HFFc6 (cell line): ENCODE measurements at regions not wholly inside any gene's neighbourhood (a gene's known extent, or its start where the extent isn't known, plus 50 kb on each side); places are given as distances from the start of the nearest gene placed in this dataset.

Source experiments
- DNase-seq: peaks from one replicate; pipeline ENCODE4 v3.0.0-alpha.2; 2018
- H3K27ac Mint-ChIP-seq: 2 replicates; pipeline ENCODE4 v1.8.0; 2020; ENCODE audit warnings: mild to moderate bottlenecking, mixed read lengths
- H3K27me3 Mint-ChIP-seq: 2 replicates; pipeline ENCODE4 v1.8.0; 2021; ENCODE audit warnings: mild to moderate bottlenecking, moderate library complexity, mixed read lengths; ENCODE audit not compliant: insufficient read depth
- H3K36me3 Mint-ChIP-seq: 2 replicates; pipeline ENCODE4 v1.8.0; 2021; ENCODE audit warnings: low read depth, mixed read lengths
- H3K4me1 Mint-ChIP-seq: 2 replicates; pipeline ENCODE4 v1.8.0; 2020; ENCODE audit warnings: low read depth, mixed read lengths
- H3K4me3 Mint-ChIP-seq: 2 replicates; pipeline ENCODE4 v1.8.0; 2020; ENCODE audit warnings: mild to moderate bottlenecking, moderate library complexity, mixed read lengths
- H3K9me3 Mint-ChIP-seq: 2 replicates; pipeline ENCODE4 v1.8.0; 2020; ENCODE audit warnings: mild to moderate bottlenecking, mixed read lengths
- TF ChIP-seq, protein P1 (sequence below): fragments of 200-600 bp; sonication (generic); IDR thresholded peaks from 2 replicates; pipeline ENCODE4 v1.5.0; 2021; ENCODE audit warnings: antibody characterized with exemption, mild to moderate bottlenecking

DNA sequence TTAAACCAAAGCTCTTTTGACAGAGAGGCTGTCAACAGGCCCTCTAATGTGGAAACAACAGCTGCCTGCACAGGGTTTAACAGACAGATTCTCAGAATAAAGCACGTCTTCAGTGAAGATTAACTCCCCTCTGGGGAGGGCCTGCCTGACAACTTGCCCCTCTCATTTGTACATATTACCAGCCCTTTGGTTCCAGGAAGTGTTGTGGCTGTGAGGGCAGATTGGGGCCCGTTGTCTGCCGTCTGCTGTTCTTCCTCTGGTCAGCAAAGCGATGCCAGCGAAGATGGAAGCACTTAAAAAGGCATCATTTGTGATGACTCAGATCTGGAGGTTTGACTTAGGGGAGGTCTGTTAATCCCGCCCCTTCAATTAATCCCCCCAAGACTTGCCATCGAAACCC, 177.0 kb upstream of the IRX6 start:
- peaks cover 1% of the 10 kb centered on the region; the same call in 1 of the 2 replicates for H3K27me3 Mint-ChIP-seq
- no peak overlapping the region for H3K27ac Mint-ChIP-seq
- H3K9me3 Mint-ChIP-seq, result peaks cover 19% of the 10 kb centered on the region; the same call in 1 of the 2 replicates
- DNase-seq, result no peak
- H3K4me1 Mint-ChIP-seq, result no peaks in the 10 kb centered on the region
- no peak overlapping the region for H3K4me3 Mint-ChIP-seq
- TF ChIP-seq, protein P1, sequence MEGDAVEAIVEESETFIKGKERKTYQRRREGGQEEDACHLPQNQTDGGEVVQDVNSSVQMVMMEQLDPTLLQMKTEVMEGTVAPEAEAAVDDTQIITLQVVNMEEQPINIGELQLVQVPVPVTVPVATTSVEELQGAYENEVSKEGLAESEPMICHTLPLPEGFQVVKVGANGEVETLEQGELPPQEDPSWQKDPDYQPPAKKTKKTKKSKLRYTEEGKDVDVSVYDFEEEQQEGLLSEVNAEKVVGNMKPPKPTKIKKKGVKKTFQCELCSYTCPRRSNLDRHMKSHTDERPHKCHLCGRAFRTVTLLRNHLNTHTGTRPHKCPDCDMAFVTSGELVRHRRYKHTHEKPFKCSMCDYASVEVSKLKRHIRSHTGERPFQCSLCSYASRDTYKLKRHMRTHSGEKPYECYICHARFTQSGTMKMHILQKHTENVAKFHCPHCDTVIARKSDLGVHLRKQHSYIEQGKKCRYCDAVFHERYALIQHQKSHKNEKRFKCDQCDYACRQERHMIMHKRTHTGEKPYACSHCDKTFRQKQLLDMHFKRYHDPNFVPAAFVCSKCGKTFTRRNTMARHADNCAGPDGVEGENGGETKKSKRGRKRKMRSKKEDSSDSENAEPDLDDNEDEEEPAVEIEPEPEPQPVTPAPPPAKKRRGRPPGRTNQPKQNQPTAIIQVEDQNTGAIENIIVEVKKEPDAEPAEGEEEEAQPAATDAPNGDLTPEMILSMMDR, result no peak
- H3K36me3 Mint-ChIP-seq, result no peaks in the 10 kb centered on the region

DNA sequence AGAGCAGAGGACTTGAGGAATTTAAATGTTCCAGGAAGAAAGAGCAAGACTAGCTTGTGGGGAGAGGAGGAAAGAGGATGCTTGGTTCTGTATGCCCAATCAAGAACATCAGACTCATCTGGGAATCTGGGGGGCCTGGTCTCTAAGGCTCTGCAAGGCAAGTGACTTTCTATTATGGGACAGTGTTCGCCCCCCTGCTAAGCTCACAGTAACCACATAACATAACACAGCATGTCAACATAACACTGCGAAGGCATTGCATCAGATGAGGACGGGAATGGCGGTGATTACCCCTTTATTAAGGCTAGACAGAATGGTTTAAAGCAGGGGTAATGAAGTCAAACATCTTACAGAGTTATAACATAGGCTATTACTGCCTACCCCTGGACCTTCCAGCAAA, 176.6 kb upstream of the IRX6 start:
- DNase-seq, result no peak
- TF ChIP-seq, protein P1, result no peak
- Mint-ChIP-seq H3K27me3 (peaks cover 1% of the 10 kb centered on the region; the same call in 1 of the 2 replicates), H3K9me3 (peaks cover 19% of the 10 kb centered on the region), H3K36me3 (no peaks in the 10 kb centered on the region), H3K27ac (no peak overlapping the region), H3K4me3 (no peak overlapping the region), H3K4me1 (no peaks in the 10 kb centered on the region)

DNA sequence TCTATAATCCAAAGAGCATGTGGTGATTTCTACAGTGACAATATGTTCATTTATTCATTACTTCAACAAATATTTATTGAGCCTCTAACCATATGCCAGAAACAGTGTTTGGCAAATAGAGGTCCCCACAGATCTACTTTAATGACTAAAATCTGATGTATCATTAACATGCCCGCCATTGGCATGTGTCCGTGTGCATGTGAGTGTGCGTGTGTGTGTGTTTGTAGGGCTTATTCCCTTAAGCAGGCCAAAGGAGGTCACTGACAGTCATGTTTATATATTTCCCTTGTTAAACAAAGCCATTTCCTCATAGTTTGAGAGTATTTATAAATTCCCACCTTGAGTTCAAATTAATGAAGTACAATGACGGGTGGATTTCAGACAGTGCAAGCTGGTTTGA, 174.4 kb upstream of the IRX6 start:
- H3K27me3 Mint-ChIP-seq, result peaks cover 1% of the 10 kb centered on the region; the same call in 1 of the 2 replicates
- H3K27ac Mint-ChIP-seq, result no peak overlapping the region
- H3K4me1 Mint-ChIP-seq, result no peaks in the 10 kb centered on the region
- H3K36me3 Mint-ChIP-seq, result no peaks in the 10 kb centered on the region
- H3K4me3 Mint-ChIP-seq, result no peak overlapping the region
- peaks cover 20% of the 10 kb centered on the region for H3K9me3 Mint-ChIP-seq
- DNase-seq, result no peak
- TF ChIP-seq, protein P1, result no peak

DNA sequence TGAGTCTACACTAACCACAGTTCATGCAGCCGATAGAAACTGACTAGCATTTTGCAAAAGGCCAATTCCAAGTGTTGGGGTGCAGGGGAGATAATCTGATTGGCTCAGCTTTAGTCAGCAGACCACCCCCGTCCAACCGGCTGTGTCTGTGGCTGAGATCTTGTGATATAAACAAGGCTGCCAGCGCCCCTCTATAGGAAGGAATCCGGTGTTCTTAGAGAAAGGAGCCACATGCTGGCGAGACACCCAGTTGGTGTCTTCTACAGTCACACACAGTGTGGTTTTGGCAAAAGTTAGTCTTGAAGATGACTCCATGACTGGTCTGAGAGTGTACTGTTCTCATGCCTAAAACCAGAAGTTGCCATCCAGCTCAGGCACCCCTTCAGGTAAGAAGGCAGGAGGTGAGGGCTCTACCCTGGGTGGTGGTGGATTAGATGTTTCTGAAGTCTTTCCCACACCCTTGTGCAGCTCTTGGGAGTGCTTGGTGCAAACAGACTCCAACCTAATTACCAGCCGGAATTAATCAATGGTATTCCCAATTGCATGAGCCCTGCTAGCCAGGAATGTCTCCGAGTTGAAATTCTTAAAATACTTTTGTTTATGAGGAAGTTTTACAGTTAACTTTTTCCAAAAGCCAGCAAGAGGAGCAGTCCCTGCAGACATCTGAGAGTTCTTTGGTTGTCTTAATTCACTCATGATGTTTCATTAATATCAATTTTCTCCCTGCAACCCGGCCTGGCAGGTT, 172.3 kb upstream of the IRX6 start:
- H3K36me3 Mint-ChIP-seq, result no peaks in the 10 kb centered on the region
- no peak overlapping the region for H3K27ac Mint-ChIP-seq
- no peaks in the 10 kb centered on the region for H3K4me1 Mint-ChIP-seq
- TF ChIP-seq, protein P1, result no peak
- H3K4me3 Mint-ChIP-seq, result no peak overlapping the region
- DNase-seq, result no peak
- H3K9me3 Mint-ChIP-seq, result peaks cover 29% of the 10 kb centered on the region
- H3K27me3 Mint-ChIP-seq, result no peaks in the 10 kb centered on the region

DNA sequence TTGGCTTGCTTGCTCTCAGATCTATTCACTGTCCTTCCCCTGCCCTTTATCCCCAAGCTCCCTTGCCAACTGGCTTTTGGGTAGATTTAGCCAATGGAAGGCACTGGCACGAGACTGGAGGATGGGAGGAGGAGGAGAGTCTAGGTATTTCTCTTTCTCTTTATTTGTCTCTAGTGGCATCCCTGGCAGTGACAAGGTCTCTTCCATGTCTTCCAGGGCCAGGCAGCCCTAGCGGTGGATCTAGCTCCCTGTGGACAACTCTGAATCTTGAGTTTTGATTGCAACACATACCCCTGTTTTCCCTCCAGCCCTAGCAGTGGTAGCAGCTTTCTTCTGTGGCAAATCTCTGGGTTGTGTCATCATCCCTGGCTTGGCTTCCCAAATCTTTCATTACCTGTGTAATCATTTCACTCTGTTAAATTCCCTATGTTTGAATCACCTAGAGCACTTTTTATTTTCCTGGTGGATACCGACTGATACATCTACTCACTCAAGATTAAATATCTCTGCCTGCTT, 171.1 kb upstream of the IRX6 start:
- TF ChIP-seq, protein P1, result no peak
- Mint-ChIP-seq H3K27me3 (peaks cover 2% of the 10 kb centered on the region; the same call in 1 of the 2 replicates), H3K4me1 (no peaks in the 10 kb centered on the region), H3K4me3 (no peak overlapping the region), H3K9me3 (peaks cover 37% of the 10 kb centered on the region), H3K36me3 (no peaks in the 10 kb centered on the region), H3K27ac (no peak overlapping the region)
- no peak for DNase-seq
